ENCODE measurements at regions not wholly inside any gene's neighbourhood (a gene's known extent, or its start where the extent isn't known, plus 50 kb on each side); places are given as distances from the start of the nearest gene placed in this dataset.

DNA sequence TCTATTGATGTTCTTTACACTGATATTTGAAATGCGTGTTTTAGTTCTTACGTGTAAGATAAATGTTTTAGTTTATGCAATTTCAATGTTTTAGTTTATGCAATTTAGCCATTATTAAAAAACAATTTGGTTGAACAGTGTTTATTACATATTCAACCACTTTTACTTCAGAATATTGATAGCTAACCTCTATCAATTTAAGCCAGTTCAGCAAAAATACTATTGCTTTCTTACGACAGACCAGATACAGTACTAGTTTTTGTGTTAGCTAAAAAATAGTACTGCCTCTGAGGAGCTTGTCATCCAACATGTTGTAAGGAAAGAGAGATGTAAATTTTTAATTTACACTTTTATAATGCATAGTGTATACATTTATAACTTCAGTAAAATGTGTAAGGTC is 361.7 kb upstream of the FAT1 start:
- TF ChIP-seq POLR2AphosphoS5 (IDR thresholded peaks at IDR 0.05; ENCODE audit: low read depth, low read length) (no peak), TAF1 (IDR thresholded peaks at IDR 0.05; ENCODE audit: borderline replicate concordance, insufficient read depth, low read length) (no peak)
- TF ChIP-seq, protein P1, sequence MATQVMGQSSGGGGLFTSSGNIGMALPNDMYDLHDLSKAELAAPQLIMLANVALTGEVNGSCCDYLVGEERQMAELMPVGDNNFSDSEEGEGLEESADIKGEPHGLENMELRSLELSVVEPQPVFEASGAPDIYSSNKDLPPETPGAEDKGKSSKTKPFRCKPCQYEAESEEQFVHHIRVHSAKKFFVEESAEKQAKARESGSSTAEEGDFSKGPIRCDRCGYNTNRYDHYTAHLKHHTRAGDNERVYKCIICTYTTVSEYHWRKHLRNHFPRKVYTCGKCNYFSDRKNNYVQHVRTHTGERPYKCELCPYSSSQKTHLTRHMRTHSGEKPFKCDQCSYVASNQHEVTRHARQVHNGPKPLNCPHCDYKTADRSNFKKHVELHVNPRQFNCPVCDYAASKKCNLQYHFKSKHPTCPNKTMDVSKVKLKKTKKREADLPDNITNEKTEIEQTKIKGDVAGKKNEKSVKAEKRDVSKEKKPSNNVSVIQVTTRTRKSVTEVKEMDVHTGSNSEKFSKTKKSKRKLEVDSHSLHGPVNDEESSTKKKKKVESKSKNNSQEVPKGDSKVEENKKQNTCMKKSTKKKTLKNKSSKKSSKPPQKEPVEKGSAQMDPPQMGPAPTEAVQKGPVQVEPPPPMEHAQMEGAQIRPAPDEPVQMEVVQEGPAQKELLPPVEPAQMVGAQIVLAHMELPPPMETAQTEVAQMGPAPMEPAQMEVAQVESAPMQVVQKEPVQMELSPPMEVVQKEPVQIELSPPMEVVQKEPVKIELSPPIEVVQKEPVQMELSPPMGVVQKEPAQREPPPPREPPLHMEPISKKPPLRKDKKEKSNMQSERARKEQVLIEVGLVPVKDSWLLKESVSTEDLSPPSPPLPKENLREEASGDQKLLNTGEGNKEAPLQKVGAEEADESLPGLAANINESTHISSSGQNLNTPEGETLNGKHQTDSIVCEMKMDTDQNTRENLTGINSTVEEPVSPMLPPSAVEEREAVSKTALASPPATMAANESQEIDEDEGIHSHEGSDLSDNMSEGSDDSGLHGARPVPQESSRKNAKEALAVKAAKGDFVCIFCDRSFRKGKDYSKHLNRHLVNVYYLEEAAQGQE (IDR thresholded peaks at IDR 0.05; ENCODE audit: insufficient read depth in 1 of 2, low read depth in 2 of 2, low read length in 2 of 2): no peak
